Fibroblast of skin of left biceps (primary cell): ENCODE measurements at regions not wholly inside any gene's neighbourhood (a gene's known extent, or its start where the extent isn't known, plus 50 kb on each side); places are given as distances from the start of the nearest gene placed in this dataset.

Experiments used
- DNase-seq, 2 experiments: peaks; one replicate each; pipeline ENCODE4 v3.0.0-alpha.2; 2013; ENCODE audit warnings: low read depth in 2 of 2

DNA sequence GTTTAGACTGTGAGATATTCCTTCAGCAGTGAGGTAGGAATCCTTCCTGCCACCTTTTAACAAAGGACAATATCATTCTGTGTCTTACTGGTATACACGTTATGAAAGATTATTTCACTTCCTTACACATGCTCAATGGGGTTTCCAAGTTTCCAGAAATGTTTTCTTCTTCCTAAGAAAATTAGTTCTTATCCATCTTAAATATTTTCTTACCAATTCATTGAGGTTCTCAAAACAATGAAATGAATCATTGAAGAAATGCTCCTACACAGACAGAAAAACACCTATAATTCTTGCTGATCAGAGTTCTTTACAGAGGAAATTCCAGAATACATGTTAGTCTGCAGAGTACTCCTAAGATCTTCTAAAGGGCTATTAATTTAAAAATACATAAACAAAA is 51.4 kb upstream of the SEC61G start:
- no peak for DNase-seq

DNA sequence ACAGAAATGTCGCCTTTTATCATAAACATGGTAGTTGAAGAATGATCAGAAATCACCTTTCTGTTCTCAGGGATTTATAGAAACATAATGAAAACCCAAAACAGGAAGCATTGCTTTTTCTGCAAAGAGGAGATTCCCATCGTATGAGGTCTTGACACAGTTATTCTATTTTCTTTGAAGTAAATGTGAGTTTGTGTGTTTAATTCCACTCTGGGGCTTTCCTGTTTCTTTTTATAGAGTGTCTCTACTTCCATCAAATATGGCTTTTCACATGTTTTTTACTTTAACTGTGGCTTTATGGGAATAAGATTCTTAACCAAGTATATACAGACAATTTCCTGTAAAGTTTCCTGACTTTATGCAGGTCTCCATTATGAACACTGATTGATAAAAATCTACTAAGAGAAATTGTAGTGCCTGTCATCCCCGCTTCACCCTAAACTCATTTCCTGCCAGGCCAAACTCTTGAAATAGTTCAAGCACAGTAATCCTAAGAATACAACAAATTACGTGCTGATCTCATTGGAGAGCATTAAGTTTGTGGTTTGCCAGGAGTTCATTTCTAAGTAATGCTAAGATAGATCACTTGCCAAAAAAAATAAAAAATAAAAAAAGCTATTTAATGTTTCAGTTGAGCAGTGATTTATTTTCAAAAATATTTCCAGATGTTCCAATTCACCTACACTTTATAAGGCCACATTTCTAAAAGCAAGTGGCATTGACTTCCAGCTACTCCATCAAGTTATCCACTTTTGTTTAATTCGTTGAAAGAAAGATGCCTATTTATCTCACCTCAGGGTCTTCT is 52.2 kb upstream of the SEC61G start:
- peak; percentile 71 to 74 for DNase-seq

GRCh38 chr7:54811846-54812254 is 52.8 kb upstream of the SEC61G start:
- DNase-seq: peak in 1 of 2 experiments; percentile 49

GRCh38 chr7:54812756-54813322 is 53.8 kb upstream of the SEC61G start:
- no peak for DNase-seq

GRCh38 chr7:54813398-54813797 is 54.4 kb upstream of the SEC61G start:
- DNase-seq: no peak

DNA sequence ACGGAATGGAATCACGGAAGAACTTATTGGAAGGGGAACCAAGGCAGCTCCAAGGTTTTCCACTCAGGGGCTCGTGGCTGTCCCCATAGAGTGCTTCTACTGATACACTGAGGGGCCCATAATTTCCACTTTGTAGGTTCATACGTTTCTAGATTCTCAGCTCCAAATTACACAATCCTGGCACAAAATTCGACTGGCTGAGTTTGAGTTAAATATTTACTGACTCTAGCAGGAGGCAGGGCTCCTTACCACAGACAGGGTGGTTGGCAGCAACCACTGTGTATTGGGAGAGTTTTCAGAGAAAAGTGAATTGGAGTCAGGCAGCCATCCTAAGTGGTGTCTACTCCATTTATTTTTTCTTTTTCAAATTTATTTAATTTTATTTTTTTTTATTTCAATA is 55.4 kb upstream of the SEC61G start:
- DNase-seq: no peak

DNA sequence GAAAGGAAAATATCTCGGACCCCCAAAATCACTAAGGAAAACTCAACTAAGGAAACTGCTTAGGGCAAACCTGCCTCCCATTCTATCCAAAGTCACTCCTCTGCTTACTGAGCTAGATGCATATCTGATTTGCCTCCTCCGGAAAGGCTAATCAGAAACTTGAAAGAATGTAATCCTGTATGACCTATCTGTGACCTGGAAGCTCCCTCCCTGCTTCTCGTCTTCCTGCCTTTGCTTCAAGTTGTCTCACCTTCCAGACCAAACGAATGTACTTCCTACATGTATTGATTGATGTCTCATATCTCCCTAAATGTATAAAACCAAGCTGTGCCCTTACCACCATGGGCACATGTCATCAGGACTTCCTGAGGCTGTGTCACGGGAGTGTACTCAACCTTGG is 58.1 kb upstream of the SEC61G start:
- DNase-seq: no peak

GRCh38 chr7:54823776-54824175 is 64.8 kb upstream of the SEC61G start:
- DNase-seq: no peak

- no peak for DNase-seq
Measured at GRCh38 chr7:54824655-54825054, 65.6 kb upstream of the SEC61G start.

DNA sequence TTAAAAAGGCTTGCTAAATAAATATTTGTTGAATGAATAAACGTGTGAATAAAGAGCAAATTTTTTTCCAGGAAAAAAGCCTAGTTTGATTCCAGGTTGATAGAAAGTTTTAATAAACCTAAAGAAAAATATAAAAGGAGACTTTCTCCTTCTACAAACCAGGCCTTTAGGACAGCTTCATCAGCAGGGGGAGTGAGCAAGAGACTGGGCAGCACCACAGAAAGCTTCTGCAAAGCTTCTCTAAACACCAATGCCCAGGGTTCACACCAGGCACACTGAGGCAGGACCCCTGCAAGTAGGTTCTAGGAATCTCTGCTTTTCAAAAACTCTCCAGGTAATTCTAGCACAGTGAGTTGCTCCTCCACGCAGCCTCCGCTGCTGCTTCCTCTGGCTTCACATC is 66.4 kb upstream of the SEC61G start:
- no peak for DNase-seq

DNA sequence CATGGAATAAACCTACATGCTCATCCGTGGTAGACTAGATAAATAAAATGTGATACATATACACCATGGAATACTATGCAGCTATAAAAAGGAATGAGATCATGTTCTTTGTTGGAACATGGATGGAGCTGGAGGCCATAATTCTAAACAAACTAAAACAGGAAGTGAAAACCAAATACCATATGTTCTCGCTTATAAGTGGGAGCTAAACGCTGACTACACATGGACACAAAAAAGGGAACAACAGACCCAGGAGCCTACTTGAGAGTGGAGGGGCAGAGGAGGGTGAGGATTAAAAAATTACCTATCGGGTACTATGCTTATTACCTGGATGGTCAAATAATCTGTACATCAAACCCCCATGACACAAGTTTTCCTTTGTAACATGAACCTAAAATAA is 68.7 kb upstream of the SEC61G start:
- no peak for DNase-seq

DNA sequence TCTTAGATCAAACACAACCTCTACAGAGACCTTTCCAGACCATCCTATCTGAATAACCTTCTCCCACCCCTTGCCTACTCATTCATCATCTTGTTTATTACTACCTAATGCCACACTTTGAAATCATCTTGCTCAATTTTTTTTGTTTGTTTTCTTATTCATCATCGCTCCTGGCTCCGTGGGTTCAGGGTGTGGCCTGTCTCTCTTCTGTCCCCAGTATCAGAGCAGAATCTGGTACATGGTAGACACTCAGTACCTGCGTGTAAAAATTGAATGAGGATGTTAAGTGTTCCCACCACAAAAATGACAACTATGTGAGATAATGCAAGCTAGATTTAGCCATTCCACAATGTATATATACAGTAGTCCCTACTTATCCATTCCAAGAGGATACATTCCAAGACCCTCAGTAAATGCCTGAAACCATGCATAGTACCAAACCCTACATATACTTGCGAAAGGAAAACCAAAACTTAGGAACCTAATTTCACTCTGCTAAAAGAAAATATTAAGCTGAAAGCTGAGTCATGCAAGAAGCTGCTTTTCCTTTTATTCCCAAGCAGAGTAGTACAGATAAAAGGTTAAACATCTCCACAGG is 72.1 kb upstream of the SEC61G start:
- no peak for DNase-seq

GRCh38 chr7:54831644-54832095 is 72.7 kb upstream of the SEC61G start:
- DNase-seq: no peak

- no peak for DNase-seq
Measured at GRCh38 chr7:54833001-54833467, 74.0 kb upstream of the SEC61G start.

- DNase-seq: no peak
Measured at GRCh38 chr7:54837168-54837567, 78.2 kb upstream of the SEC61G start.

- DNase-seq: no peak
Measured at GRCh38 chr7:54837761-54838160, 78.8 kb upstream of the SEC61G start.

GRCh38 chr7:54838175-54838910 is 79.3 kb upstream of the SEC61G start:
- DNase-seq: no peak

- no peak for DNase-seq
Measured at GRCh38 chr7:54839575-54840213, 80.7 kb upstream of the SEC61G start.

- peak; percentile 86 to 90 for DNase-seq
Measured at GRCh38 chr7:54841772-54842697, 83.0 kb upstream of the SEC61G start.

DNA sequence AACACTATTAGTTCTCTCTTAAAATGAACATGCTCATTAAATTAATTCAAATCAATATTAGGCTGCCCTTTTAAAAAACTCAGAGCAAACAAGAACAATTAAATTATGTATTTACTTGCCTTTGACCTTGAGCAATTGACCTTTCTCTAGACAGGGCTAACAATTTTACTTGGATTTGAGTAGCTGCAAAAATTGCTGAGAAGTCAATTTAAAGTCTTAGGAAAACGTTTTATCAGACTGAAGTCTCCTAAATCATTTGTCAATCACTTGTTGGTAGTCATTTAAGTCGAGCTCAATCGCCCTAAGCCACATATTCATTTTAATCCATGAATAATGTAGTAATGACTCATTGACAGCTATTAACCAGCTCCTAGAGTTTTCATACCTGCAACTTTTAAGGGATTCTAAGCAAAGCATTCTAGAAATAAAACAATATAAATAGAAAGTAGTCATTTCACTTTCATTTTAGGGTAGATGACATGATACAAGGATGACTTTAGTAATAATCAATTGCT is 84.9 kb upstream of the SEC61G start:
- DNase-seq: no peak
